ENCODE measurements at regions not wholly inside any gene's neighbourhood (a gene's known extent, or its start where the extent isn't known, plus 50 kb on each side); places are given as distances from the start of the nearest gene placed in this dataset.

DNA sequence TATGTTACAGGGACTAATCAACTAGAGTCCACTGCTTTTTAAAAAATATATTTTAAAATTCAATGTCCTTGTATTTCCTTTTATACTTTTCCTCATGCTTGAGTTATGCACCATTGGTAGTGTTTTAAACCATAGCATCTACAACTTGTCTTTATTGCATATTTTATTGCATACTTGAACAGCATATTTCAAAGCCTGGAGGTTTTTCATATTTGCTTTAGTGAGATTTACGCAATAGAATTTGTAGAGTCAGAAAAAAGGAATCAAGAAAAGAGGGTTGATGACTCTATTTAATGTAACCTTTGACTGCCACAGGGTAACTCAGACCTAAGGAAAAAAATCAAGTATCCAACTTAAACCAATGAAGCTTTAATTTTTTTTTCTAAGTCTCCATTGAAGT, 1165.7 kb upstream of the IGFBP7 start:
- no peak overlapping the region for H3K9ac ChIP-seq (ENCODE audit: low read depth, low read length)
- H3K4me3 ChIP-seq (ENCODE audit: low read length), result no peak overlapping the region
- 0 out of 2 replicates have a peak, but pooled peaks cover under 1% of the 10 kb centered on the region for H3K9me3 ChIP-seq (ENCODE audit: insufficient read depth, low read depth, low read length)
- no peaks in the 10 kb centered on the region for H3K27me3 ChIP-seq (ENCODE audit: insufficient read depth, low read length)
- no peak overlapping the region for H3K27ac ChIP-seq (ENCODE audit: low read depth, low read length)
- no peaks in the 10 kb centered on the region for H3K36me3 ChIP-seq (ENCODE audit: insufficient read depth, low read length)
- H3K4me1 ChIP-seq (ENCODE audit: insufficient read depth, low read length), result no peaks in the 10 kb centered on the region
- 100% methylated on average over 1 of the region's 1 CpG for WGBS

GRCh38 chr4:58274553-58274952, 1164.4 kb upstream of the IGFBP7 start:
- H3K27ac ChIP-seq (ENCODE audit: low read depth, low read length), result no peak overlapping the region

DNA sequence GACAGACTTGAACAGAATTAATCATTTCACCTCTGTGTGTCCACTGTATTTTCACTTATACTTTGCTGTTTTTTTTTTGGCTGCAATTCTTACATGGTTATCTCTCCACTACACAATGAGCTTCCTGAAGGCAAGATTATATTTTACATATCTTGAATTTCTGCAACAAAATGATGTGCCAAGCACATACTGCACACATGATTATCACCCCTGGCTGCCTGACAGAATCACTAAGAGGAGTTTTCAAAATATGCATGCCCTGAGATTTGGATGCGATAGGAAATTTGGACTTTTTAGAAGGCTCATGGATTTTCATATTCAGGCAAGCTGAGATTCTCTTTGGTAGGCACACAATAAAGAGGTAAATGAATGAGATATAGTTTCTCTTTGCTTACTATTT, 1162.1 kb upstream of the IGFBP7 start:
- H3K9ac ChIP-seq (ENCODE audit: low read depth, low read length), result no peak overlapping the region
- H3K27ac ChIP-seq (ENCODE audit: low read depth, low read length), result no peak overlapping the region
- peaks cover 9% of the 10 kb centered on the region; the same call in 1 of the 2 replicates for H3K9me3 ChIP-seq (ENCODE audit: insufficient read depth, low read depth, low read length)
- no peaks in the 10 kb centered on the region for H3K36me3 ChIP-seq (ENCODE audit: insufficient read depth, low read length)
- H3K27me3 ChIP-seq (ENCODE audit: insufficient read depth, low read length), result no peaks in the 10 kb centered on the region
- 96% methylated on average over 1 of the region's 1 CpG for WGBS
- no peaks in the 10 kb centered on the region for H3K4me1 ChIP-seq (ENCODE audit: insufficient read depth, low read length)
- H3K4me3 ChIP-seq (ENCODE audit: low read length), result no peak overlapping the region

More at GRCh38 chr4:58274553-58274952, 1164.4 kb upstream of the IGFBP7 start:
- H3K4me1 ChIP-seq (ENCODE audit: insufficient read depth, low read length), result no peaks in the 10 kb centered on the region
- no peak overlapping the region for H3K9ac ChIP-seq (ENCODE audit: low read depth, low read length)
- no peaks in the 10 kb centered on the region for H3K27me3 ChIP-seq (ENCODE audit: insufficient read depth, low read length)
- no peak overlapping the region for H3K4me3 ChIP-seq (ENCODE audit: low read length)
- no peaks in the 10 kb centered on the region for H3K36me3 ChIP-seq (ENCODE audit: insufficient read depth, low read length)
- 94% methylated on average over 5 of the region's 5 CpGs for WGBS
- H3K9me3 ChIP-seq (ENCODE audit: insufficient read depth, low read depth, low read length), result peaks cover 9% of the 10 kb centered on the region; the same call in 1 of the 2 replicates

GRCh38 chr4:58265734-58266133, 1155.5 kb upstream of the IGFBP7 start:
- Histone ChIP-seq H3K9me3 (ENCODE audit: insufficient read depth, low read depth, low read length) (peaks cover 7% of the 10 kb centered on the region; the same call in 1 of the 2 replicates), H3K36me3 (ENCODE audit: insufficient read depth, low read length) (no peaks in the 10 kb centered on the region), H3K27ac (ENCODE audit: low read depth, low read length) (no peak overlapping the region), H3K9ac (ENCODE audit: low read depth, low read length) (no peak overlapping the region), H3K27me3 (ENCODE audit: insufficient read depth, low read length) (no peaks in the 10 kb centered on the region), H3K4me3 (ENCODE audit: low read length) (no peak overlapping the region), H3K4me1 (ENCODE audit: insufficient read depth, low read length) (no peaks in the 10 kb centered on the region)
- 94% methylated on average over 2 of the region's 2 CpGs for WGBS

GRCh38 chr4:58261526-58261925, 1151.3 kb upstream of the IGFBP7 start:
- no peak overlapping the region for H3K4me3 ChIP-seq (ENCODE audit: low read length)
- H3K27me3 ChIP-seq (ENCODE audit: insufficient read depth, low read length), result no peaks in the 10 kb centered on the region
- H3K27ac ChIP-seq (ENCODE audit: low read depth, low read length), result no peak overlapping the region
- H3K4me1 ChIP-seq (ENCODE audit: insufficient read depth, low read length), result no peaks in the 10 kb centered on the region
- H3K36me3 ChIP-seq (ENCODE audit: insufficient read depth, low read length), result no peaks in the 10 kb centered on the region
- H3K9ac ChIP-seq (ENCODE audit: low read depth, low read length), result no peak overlapping the region
- no peaks in the 10 kb centered on the region for H3K9me3 ChIP-seq (ENCODE audit: insufficient read depth, low read depth, low read length)

DNA sequence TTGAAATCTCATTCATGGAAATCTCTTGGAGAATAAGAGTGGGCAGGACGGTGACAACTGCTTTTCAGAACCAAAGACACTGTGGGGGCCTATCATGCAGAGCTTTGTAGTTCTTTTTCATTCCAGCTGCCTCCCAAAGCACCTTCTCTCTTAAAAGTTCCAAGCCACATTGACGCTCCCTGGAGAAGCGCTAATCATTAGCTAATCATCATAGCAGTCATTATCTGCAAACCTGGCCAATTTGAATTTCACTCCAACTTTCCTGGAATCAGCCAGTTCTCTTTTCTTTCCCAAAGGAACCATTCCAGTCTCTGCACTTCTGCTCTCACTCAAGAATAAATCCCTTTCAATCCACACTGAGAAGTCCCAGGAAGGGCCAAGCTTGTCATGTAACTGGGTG, 1144.1 kb upstream of the IGFBP7 start:
- Histone ChIP-seq H3K9me3 (ENCODE audit: insufficient read depth, low read depth, low read length) (no peaks in the 10 kb centered on the region), H3K9ac (ENCODE audit: low read depth, low read length) (no peak overlapping the region), H3K27ac (ENCODE audit: low read depth, low read length) (no peak overlapping the region), H3K27me3 (ENCODE audit: insufficient read depth, low read length) (no peaks in the 10 kb centered on the region), H3K4me1 (ENCODE audit: insufficient read depth, low read length) (no peaks in the 10 kb centered on the region), H3K36me3 (ENCODE audit: insufficient read depth, low read length) (no peaks in the 10 kb centered on the region), H3K4me3 (ENCODE audit: low read length) (no peak overlapping the region)
- WGBS, result 71% methylated on average over 3 of the region's 3 CpGs

DNA sequence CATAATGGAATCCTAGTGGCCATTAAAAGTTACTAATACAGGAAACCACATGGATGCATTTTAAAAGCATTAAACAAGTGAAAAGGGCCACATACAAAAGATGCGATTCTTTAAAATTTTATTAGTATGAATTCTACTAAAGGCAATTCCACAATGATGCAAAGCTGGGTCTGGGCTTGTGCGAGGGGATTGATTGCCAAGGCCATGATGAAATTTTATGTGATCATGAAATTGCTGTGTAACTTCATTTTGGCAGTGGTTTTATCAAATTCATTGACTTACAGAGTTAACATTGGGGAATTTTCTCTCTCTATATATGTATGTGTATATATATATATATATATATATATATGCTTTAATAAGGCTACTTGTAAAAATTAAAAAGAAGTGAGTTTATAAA, 1142.5 kb upstream of the IGFBP7 start:
- Histone ChIP-seq H3K4me3 (ENCODE audit: low read length) (no peak overlapping the region), H3K27ac (ENCODE audit: low read depth, low read length) (no peak overlapping the region), H3K27me3 (ENCODE audit: insufficient read depth, low read length) (no peaks in the 10 kb centered on the region), H3K9me3 (ENCODE audit: insufficient read depth, low read depth, low read length) (no peaks in the 10 kb centered on the region), H3K4me1 (ENCODE audit: insufficient read depth, low read length) (no peaks in the 10 kb centered on the region), H3K9ac (ENCODE audit: low read depth, low read length) (no peak overlapping the region), H3K36me3 (ENCODE audit: insufficient read depth, low read length) (no peaks in the 10 kb centered on the region)
- WGBS, result 94% methylated on average over 2 of the region's 2 CpGs

GRCh38 chr4:58247792-58248191, 1137.6 kb upstream of the IGFBP7 start:
- H3K36me3 ChIP-seq (ENCODE audit: insufficient read depth, low read length), result no peaks in the 10 kb centered on the region
- H3K4me1 ChIP-seq (ENCODE audit: insufficient read depth, low read length), result no peaks in the 10 kb centered on the region
- H3K27me3 ChIP-seq (ENCODE audit: insufficient read depth, low read length), result no peaks in the 10 kb centered on the region
- H3K9me3 ChIP-seq (ENCODE audit: insufficient read depth, low read depth, low read length), result no peaks in the 10 kb centered on the region
- WGBS, result 65% methylated on average over 3 of the region's 3 CpGs
- no peak overlapping the region for H3K4me3 ChIP-seq (ENCODE audit: low read length)
- H3K9ac ChIP-seq (ENCODE audit: low read depth, low read length), result no peak overlapping the region
- H3K27ac ChIP-seq (ENCODE audit: low read depth, low read length), result no peak overlapping the region

- H3K4me1 ChIP-seq (ENCODE audit: insufficient read depth, low read length), result no peaks in the 10 kb centered on the region
- H3K9ac ChIP-seq (ENCODE audit: low read depth, low read length), result no peak overlapping the region
- no peak overlapping the region for H3K4me3 ChIP-seq (ENCODE audit: low read length)
- WGBS, result 89% methylated on average over 1 of the region's 1 CpG
- no peaks in the 10 kb centered on the region for H3K36me3 ChIP-seq (ENCODE audit: insufficient read depth, low read length)
- no peaks in the 10 kb centered on the region for H3K27me3 ChIP-seq (ENCODE audit: insufficient read depth, low read length)
- no peak overlapping the region for H3K27ac ChIP-seq (ENCODE audit: low read depth, low read length)
- 0 out of 2 replicates have a peak, but pooled peaks cover 2% of the 10 kb centered on the region for H3K9me3 ChIP-seq (ENCODE audit: insufficient read depth, low read depth, low read length)
Observed at GRCh38 chr4:58225460-58225859, 1115.3 kb upstream of the IGFBP7 start.

- 95% methylated on average over 2 of the region's 2 CpGs for WGBS
- no peaks in the 10 kb centered on the region for H3K36me3 ChIP-seq (ENCODE audit: insufficient read depth, low read length)
- H3K9ac ChIP-seq (ENCODE audit: low read depth, low read length), result no peak overlapping the region
- 0 out of 2 replicates have a peak, but pooled peaks cover 2% of the 10 kb centered on the region for H3K9me3 ChIP-seq (ENCODE audit: insufficient read depth, low read depth, low read length)
- no peak overlapping the region for H3K27ac ChIP-seq (ENCODE audit: low read depth, low read length)
- peaks cover 23% of the 10 kb centered on the region for H3K4me1 ChIP-seq (ENCODE audit: insufficient read depth, low read length)
- no peak overlapping the region for H3K4me3 ChIP-seq (ENCODE audit: low read length)
- H3K27me3 ChIP-seq (ENCODE audit: insufficient read depth, low read length), result no peaks in the 10 kb centered on the region
Observed at GRCh38 chr4:58219179-58219578, 1109.0 kb upstream of the IGFBP7 start.

- peaks cover 36% of the 10 kb centered on the region for H3K4me1 ChIP-seq (ENCODE audit: insufficient read depth, low read length)
- H3K9ac ChIP-seq (ENCODE audit: low read depth, low read length), result no peak overlapping the region
- no peaks in the 10 kb centered on the region for H3K27me3 ChIP-seq (ENCODE audit: insufficient read depth, low read length)
- WGBS, result no CpG with 5 or more reads among the region's 1 CpG
- H3K27ac ChIP-seq (ENCODE audit: low read depth, low read length), result no peak overlapping the region
- H3K36me3 ChIP-seq (ENCODE audit: insufficient read depth, low read length), result no peaks in the 10 kb centered on the region
- 0 out of 2 replicates have a peak, but pooled peaks cover 2% of the 10 kb centered on the region for H3K9me3 ChIP-seq (ENCODE audit: insufficient read depth, low read depth, low read length)
- no peak overlapping the region for H3K4me3 ChIP-seq (ENCODE audit: low read length)
Observed at GRCh38 chr4:58216461-58216860, 1106.3 kb upstream of the IGFBP7 start.

- Histone ChIP-seq H3K4me3 (ENCODE audit: low read length) (no peak overlapping the region), H3K9me3 (ENCODE audit: insufficient read depth, low read depth, low read length) (no peaks in the 10 kb centered on the region), H3K4me1 (ENCODE audit: insufficient read depth, low read length) (peaks cover 42% of the 10 kb centered on the region), H3K27me3 (ENCODE audit: insufficient read depth, low read length) (no peaks in the 10 kb centered on the region), H3K27ac (ENCODE audit: low read depth, low read length) (peak overlapping the region; percentile 78), H3K36me3 (ENCODE audit: insufficient read depth, low read length) (no peaks in the 10 kb centered on the region), H3K9ac (ENCODE audit: low read depth, low read length) (no peak overlapping the region)
- 69% methylated on average over 3 of the region's 3 CpGs for WGBS
Observed at GRCh38 chr4:58214376-58214775, 1104.2 kb upstream of the IGFBP7 start.

All from HUES64 (cell line).